CD4-positive, alpha-beta T cell (primary cell): ENCODE measurements at regions not wholly inside any gene's neighbourhood (a gene's known extent, or its start where the extent isn't known, plus 50 kb on each side); places are given as distances from the start of the nearest gene placed in this dataset.

ENCODE experiments used
- ATAC-seq: fragments of 200-7000 bp; cut with Tn5 transposase; one replicate; pipeline ENCODE4 v1.10.0; 2022; ENCODE audit warnings: mild to moderate bottlenecking; ENCODE audit not compliant: poor library complexity
- CTCF ChIA-PET: fragments of 350-600 bp; sonication (Branson Sonifier 250); formaldehyde crosslinking; loops from one replicate; lab custom pipeline; 2021; ENCODE audit warnings: antibody characterized with exemption, inconsistent platforms; lab: Charles Lee
- POLR2A ChIA-PET: fragments of 350-600 bp; sonication (Branson Sonifier 250); formaldehyde crosslinking; loops from one replicate; lab custom pipeline; 2021; ENCODE audit warnings: antibody characterized with exemption, inconsistent platforms; lab: Charles Lee
- DNase-seq, 14 experiments: peaks; one replicate each; pipeline ENCODE4 v3.0.0-alpha.2; 2013 to 2020; ENCODE audit warnings: mixed read lengths in 2 of 14
- H3K27ac ChIP-seq, 2 donors: one replicate each; pipeline versions ENCODE4 v1.5.1 to v1.7.0; 2013; ENCODE audit warnings: low read length in 2 of 2, low read depth in 1 of 2, mild to moderate bottlenecking in 1 of 2
- H3K27me3 ChIP-seq, 2 experiments: 1 replicate in 1 of 2; 2 replicates in 1 of 2; pipeline versions ENCODE4 v1.6.1 to v1.7.0; 2013; ENCODE audit warnings: low read length in 2 of 2, control low read depth in 1 of 2, mild to moderate bottlenecking in 1 of 2, moderate library complexity in 1 of 2; ENCODE audit not compliant: insufficient read depth in 2 of 2, control insufficient read depth in 1 of 2
- H3K36me3 ChIP-seq: one replicate; pipeline ENCODE4 v1.6.1; 2013; ENCODE audit warnings: low read length, control low read depth; ENCODE audit not compliant: insufficient read depth
- H3K4me1 ChIP-seq: one replicate; pipeline ENCODE4 v1.6.1; 2013; ENCODE audit warnings: low read length, control low read depth; ENCODE audit not compliant: insufficient read depth
- H3K4me3 ChIP-seq: one replicate; pipeline ENCODE4 v1.5.1; 2013; ENCODE audit warnings: mild to moderate bottlenecking, low read length, moderate library complexity
- H3K9me3 ChIP-seq, 2 experiments: 1 replicate in 1 of 2; 2 replicates in 1 of 2; pipeline versions ENCODE4 v1.6.1 to v1.7.0; 2013; ENCODE audit warnings: low read length in 2 of 2, mild to moderate bottlenecking in 2 of 2, control low read depth in 1 of 2, moderate library complexity in 1 of 2; ENCODE audit not compliant: control insufficient read depth in 1 of 2, insufficient read depth in 1 of 2
- H3K27ac Mint-ChIP-seq: one replicate; pipeline ENCODE4 v1.8.0; 2020; ENCODE audit warnings: mixed read lengths
- H3K27me3 Mint-ChIP-seq: one replicate; pipeline ENCODE4 v1.8.0; 2021; ENCODE audit warnings: mixed read lengths
- H3K36me3 Mint-ChIP-seq: one replicate; pipeline ENCODE4 v1.8.0; 2021; ENCODE audit warnings: low read depth, mixed read lengths
- H3K4me1 Mint-ChIP-seq: one replicate; pipeline ENCODE4 v1.8.0; 2021; ENCODE audit warnings: low read depth, mixed read lengths
- H3K4me3 Mint-ChIP-seq: one replicate; pipeline ENCODE4 v1.8.0; 2020; ENCODE audit warnings: mild to moderate bottlenecking, mixed read lengths
- H3K9me3 Mint-ChIP-seq: one replicate; pipeline ENCODE4 v1.8.0; 2020; ENCODE audit warnings: mixed read lengths
- intact Hi-C, 2 experiments: fragments of 100-400 bp; cut with DNase I in 1 of 2; cut with micrococcal nuclease in 1 of 2; formaldehyde crosslinking; loops; one replicate each; pipeline versions ENCODE4 v1.15.1 to v1.9.0; 2023 to 2025; cut with DNase I, micrococcal nuclease
- TF ChIP-seq, protein P1 (sequence below): fragments of 200-600 bp; IDR thresholded peaks from one replicate; pipeline ENCODE4 v1.8.0; 2022; ENCODE audit warnings: antibody characterized with exemption, mild to moderate bottlenecking

- POLR2A ChIA-PET: no interaction called here
These were observed 1019.5 kb upstream of the SEMA6A start for GRCh38 chr5:117594166-117594565.

GRCh38 chr5:117590944-117591343 lies 1016.3 kb upstream of the SEMA6A start:
- TF ChIP-seq, protein P1, sequence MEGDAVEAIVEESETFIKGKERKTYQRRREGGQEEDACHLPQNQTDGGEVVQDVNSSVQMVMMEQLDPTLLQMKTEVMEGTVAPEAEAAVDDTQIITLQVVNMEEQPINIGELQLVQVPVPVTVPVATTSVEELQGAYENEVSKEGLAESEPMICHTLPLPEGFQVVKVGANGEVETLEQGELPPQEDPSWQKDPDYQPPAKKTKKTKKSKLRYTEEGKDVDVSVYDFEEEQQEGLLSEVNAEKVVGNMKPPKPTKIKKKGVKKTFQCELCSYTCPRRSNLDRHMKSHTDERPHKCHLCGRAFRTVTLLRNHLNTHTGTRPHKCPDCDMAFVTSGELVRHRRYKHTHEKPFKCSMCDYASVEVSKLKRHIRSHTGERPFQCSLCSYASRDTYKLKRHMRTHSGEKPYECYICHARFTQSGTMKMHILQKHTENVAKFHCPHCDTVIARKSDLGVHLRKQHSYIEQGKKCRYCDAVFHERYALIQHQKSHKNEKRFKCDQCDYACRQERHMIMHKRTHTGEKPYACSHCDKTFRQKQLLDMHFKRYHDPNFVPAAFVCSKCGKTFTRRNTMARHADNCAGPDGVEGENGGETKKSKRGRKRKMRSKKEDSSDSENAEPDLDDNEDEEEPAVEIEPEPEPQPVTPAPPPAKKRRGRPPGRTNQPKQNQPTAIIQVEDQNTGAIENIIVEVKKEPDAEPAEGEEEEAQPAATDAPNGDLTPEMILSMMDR: no peak
- no peaks in the 10 kb centered on the region for H3K4me1 ChIP-seq

More at GRCh38 chr5:117594166-117594565, 1019.5 kb upstream of the SEMA6A start:
- H3K4me1 ChIP-seq: no peaks in the 10 kb centered on the region
- H3K27me3 ChIP-seq: no peaks in the 10 kb centered on the region
- no peaks in the 10 kb centered on the region for H3K36me3 Mint-ChIP-seq
- H3K9me3 Mint-ChIP-seq: peaks cover 3% of the 10 kb centered on the region
- no peak overlapping the region for H3K4me3 ChIP-seq
- no peak for DNase-seq
- H3K9me3 ChIP-seq: peaks cover 0 to 3% of the 10 kb centered on the region in 2 experiments
- H3K27ac Mint-ChIP-seq: no peak overlapping the region
- TF ChIP-seq, protein P1: no peak
- intact Hi-C loops: no loop called here
- H3K27ac ChIP-seq: no peak overlapping the region
- H3K4me3 Mint-ChIP-seq: no peak overlapping the region
- no peaks in the 10 kb centered on the region for H3K36me3 ChIP-seq
- H3K4me1 Mint-ChIP-seq: no peaks in the 10 kb centered on the region
- H3K27me3 Mint-ChIP-seq: no peaks in the 10 kb centered on the region
- no peak for ATAC-seq
- CTCF ChIA-PET: no interaction called here

GRCh38 chr5:117588611-117589010 lies 1014.0 kb upstream of the SEMA6A start:
- no peaks in the 10 kb centered on the region for H3K4me1 Mint-ChIP-seq
- H3K27ac ChIP-seq: no peak overlapping the region
- H3K36me3 Mint-ChIP-seq: no peaks in the 10 kb centered on the region
- intact Hi-C loops: no loop called here
- H3K9me3 Mint-ChIP-seq: no peaks in the 10 kb centered on the region
- ChIA-PET CTCF (no interaction called here), POLR2A (no interaction called here)
- no peak for DNase-seq
- no peak overlapping the region for H3K27ac Mint-ChIP-seq
- no peaks in the 10 kb centered on the region for H3K27me3 Mint-ChIP-seq
- H3K36me3 ChIP-seq: no peaks in the 10 kb centered on the region
- no peaks in the 10 kb centered on the region for H3K9me3 ChIP-seq
- H3K4me1 ChIP-seq: no peaks in the 10 kb centered on the region
- TF ChIP-seq, protein P1: no peak
- H3K27me3 ChIP-seq: no peaks in the 10 kb centered on the region
- H3K4me3 ChIP-seq: no peak overlapping the region
- ATAC-seq: no peak
- no peak overlapping the region for H3K4me3 Mint-ChIP-seq

More at GRCh38 chr5:117590944-117591343, 1016.3 kb upstream of the SEMA6A start:
- no peaks in the 10 kb centered on the region for H3K9me3 Mint-ChIP-seq
- Histone ChIP-seq H3K27ac (no peak overlapping the region), H3K9me3 (peaks cover 0 to 3% of the 10 kb centered on the region in 2 experiments), H3K4me3 (no peak overlapping the region), H3K36me3 (no peaks in the 10 kb centered on the region), H3K27me3 (no peaks in the 10 kb centered on the region)
- DNase-seq: no peak
- H3K4me3 Mint-ChIP-seq: no peak overlapping the region
- no peak overlapping the region for H3K27ac Mint-ChIP-seq
- H3K27me3 Mint-ChIP-seq: no peaks in the 10 kb centered on the region
- no peak for ATAC-seq
- H3K4me1 Mint-ChIP-seq: no peaks in the 10 kb centered on the region
- no peaks in the 10 kb centered on the region for H3K36me3 Mint-ChIP-seq
- intact Hi-C loops: no loop called here
- ChIA-PET CTCF (no interaction called here), POLR2A (no interaction called here)
